GM18873 (cell line): ENCODE measurements at regions not wholly inside any gene's neighbourhood (a gene's known extent, or its start where the extent isn't known, plus 50 kb on each side); places are given as distances from the start of the nearest gene placed in this dataset.

Source experiments
- ATAC-seq: cut with Tn5 transposase; IDR thresholded peaks from one replicate; pipeline ENCODE4 v1.9.1; 2021; ENCODE audit warnings: mild to moderate bottlenecking, moderate library complexity, moderate number of reproducible peaks; ENCODE audit not compliant: unreplicated experiment, low FRiP score

DNA sequence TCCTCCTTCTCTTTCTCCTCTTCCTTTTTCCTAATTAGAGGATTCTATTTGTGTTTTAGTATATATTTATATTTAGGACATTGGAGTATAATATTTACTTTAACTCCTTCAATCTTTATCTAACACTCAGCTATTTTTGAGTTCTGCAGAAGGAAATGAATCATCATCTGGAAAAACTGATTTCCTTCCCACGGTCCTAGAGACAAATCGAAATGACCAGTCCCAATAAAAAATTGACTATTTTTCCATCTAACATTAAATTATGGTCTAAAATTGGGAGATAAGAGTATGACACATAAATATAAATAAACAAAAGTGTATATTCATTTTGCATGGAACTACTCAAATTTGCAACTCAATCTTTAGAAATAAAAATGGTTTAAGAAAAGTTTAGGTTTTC lies 167.4 kb downstream of the TMTC3 start:
- no peak for ATAC-seq

DNA sequence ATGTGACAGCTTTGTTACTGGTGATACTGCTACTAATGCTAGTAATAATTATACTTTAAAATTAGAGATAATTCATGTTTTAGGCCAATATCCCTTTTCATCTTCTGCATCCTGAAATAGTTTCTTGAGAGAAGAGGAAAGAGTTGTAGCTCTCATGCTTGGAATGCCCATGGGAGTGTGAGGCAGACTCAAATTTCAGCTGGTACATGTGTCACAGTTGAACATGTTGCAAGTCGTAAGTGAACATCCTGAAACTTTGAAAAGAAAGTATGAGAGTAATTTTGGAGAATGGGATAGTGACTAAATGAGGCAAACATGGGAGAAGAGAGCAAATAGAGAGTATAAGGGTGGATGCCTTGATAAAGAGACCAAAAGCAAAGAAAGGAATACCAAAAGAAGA lies 168.0 kb downstream of the TMTC3 start:
- no peak for ATAC-seq

DNA sequence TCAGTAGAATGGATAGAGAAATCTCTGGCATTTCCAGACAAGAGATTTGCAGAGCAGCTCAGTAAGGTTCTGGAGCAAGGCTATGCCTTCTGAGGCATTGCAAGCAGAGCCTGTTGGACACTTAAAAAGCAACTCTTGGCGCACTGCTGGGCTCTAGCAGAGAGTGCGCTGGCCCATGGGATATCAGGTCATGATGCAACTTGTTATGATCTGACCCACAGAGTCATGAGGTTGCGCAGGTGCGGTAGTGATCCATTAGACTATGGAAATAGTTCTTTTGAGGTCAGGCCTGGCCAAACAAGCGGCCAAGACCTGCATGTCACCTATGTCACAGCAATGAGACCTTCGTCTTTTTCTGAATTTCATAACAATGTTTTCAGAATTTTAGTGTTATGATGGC lies 168.6 kb downstream of the TMTC3 start:
- no peak for ATAC-seq

DNA sequence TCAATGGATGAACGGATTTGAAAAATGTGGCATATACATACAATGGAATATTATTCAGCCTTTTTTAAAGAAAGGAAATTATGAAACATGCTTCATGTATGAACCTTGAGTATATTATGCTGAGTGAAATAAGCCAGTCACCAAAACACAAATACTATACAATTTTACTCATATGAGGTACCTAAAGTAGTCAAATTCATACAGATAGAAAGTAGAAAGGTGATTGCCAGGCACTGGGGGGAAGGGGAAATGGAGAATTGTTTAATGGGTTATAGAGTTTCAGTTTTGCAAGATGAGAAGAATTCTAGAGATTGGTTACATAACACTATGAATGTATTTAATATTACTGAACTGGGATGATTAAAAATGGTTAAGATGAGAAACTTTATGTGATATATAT lies 171.4 kb downstream of the TMTC3 start:
- no peak for ATAC-seq

DNA sequence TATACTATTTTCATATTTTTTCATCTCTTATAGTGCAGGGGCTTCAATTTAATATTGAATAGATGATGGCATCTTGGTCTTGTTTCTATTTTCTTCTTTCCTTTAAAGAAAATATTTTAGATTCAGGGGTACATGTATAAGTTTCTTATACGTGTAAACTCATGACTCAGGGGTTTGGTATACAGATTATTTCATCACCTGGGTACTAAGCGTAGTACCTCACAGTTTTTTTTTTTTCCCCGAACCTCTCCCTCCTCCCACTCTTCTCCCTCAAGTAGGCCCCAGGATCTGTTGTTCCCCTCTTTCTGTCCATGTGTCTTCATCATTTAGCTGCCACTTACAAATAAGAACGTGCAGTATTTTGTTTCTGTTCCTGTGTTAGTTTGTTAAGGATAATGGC lies 172.6 kb downstream of the TMTC3 start:
- ATAC-seq = no peak

DNA sequence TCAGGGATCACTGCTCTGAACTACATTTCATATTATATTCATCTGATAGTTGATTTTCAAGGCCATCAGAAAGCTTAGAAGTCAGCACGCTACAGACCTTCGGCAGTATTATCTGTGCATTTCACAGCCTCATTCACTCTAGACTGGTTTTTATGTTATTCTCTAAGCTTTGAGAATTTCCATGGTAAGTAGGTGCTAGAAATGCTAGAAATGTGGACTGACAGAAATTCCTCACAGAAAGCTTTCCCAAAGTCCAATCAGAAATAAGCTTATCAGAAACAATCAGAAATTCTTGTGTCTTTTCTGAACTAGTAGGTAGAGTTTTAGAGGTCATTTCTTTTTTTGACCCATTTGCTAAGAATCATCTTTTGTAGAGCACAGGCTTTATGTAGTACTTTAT lies 176.6 kb downstream of the TMTC3 start:
- no peak for ATAC-seq

DNA sequence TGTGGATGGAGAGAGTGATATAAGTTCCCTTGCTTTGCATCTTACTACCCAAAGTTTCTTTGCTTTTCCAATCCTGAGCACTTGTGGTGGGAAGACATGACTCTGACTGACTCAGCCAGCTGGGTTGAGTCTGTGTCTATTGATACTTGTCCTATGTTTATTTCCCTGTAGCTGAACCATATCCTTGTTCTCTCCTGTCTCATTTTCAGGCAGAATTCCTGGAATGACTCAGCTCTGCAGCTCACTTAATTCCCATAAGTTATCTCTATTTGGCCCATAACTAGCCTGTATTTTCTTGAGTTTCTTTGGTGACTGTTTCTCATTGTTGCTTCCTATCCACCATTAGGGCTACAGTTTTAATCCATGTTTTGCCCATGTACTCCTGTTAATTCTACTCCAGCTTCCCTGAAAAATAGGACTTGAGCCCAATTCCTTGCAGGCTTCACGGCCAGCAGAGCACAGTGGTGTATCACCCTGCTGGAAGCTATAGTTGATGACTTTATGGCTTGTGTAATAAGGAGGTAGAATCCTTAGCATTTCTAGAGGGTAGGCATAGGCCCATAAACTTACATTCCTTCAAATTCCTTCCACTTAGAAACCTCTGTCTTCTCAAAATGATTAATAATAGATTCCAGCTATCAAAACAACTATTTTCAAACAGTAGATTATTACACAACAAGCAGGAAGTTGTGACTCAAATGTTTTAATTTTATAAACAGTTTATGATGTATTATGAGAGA lies 183.1 kb downstream of the TMTC3 start:
- no peak for ATAC-seq

DNA sequence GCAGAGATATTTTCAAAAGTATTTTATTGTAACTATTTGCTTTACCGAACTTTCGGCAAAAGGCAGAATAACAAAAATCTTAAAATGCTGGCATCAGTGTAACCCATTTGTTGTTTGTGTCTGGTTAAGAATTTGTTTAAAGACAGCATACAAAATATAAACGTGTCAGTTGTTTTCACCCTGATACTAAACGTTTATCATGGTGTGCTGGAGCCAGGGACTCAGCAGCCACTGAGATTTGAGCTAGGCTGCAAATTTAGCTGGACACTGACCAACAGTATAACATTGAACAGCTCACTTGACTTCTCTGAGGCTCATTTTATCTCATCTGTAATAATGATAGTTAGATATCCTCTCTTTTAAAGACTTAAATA lies 183.7 kb downstream of the TMTC3 start:
- ATAC-seq = no peak

DNA sequence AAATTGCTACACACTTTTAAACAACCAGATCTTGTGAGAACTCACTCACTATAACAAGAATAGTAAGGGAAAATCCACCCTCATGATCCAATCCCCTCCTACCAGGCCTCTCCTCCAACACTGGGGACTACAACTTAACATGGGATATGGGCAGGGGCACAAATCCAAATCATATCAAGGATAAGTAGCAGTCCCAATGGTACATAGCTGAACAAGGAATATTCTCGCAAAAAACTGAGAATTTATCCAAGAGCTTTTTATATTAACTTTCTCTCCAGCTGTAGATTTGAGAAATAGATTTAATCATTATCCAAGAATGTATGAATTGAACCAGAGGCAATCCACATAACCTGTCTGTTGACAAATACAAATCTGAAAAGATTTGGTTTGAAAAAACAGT lies 185.2 kb downstream of the TMTC3 start:
- ATAC-seq = no peak

DNA sequence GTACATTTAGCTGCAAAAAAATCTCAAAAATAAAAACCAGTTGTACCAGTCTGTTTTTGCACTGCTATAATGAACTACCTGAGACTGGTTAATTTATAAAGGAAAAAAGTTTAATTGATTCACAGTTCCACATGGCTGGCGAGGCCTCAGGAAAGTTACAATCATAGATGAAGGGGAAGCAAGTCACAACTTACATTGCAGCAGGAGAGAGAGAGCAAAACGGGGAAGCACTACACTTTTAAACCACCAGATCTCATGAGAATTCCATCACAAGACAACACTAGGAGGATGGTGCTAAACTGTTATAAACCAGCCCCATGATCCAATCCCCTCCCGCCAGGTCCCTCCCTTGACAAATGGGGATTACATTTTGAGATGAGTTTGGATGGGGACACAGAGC lies 186.0 kb downstream of the TMTC3 start:
- ATAC-seq = no peak

DNA sequence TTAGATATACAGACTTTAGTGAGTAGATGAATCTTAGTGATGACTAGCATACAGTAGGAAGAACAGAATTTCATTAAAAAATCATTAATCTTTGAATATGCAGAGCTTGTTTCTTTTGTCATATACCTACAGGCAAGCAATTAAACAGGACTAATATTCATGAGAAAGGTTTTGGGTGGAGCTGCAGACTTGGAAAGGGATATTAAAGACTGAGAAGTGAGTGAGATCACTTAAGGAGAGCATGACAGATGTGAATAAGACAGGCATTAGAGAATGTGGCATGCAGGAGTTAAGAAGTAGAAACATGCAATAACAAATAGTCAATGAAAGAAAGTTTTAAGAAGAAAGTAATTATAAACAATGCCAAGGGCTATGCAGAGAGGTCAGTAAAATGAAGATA lies 187.7 kb downstream of the TMTC3 start:
- no peak for ATAC-seq

DNA sequence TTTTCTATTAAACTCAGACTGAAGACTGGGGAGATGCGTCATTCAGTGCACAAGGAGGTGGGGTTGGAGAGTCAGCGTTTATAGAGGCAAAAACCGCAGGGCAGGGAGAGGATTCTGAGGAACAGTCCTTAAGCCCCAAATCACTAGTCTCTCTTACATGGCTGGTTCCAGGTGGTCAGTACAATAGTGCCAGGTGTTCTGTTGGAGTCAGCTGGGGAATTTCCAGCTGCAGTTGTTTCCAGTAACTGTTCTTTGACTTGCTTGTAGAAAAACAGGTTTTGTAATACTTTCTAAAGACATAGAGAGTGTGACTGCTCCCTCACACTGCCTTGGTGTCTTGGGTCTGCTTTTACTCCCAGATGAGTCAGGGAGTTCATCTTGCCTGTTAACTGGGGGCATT lies 192.2 kb downstream of the TMTC3 start:
- peak; percentile 80 for ATAC-seq

DNA sequence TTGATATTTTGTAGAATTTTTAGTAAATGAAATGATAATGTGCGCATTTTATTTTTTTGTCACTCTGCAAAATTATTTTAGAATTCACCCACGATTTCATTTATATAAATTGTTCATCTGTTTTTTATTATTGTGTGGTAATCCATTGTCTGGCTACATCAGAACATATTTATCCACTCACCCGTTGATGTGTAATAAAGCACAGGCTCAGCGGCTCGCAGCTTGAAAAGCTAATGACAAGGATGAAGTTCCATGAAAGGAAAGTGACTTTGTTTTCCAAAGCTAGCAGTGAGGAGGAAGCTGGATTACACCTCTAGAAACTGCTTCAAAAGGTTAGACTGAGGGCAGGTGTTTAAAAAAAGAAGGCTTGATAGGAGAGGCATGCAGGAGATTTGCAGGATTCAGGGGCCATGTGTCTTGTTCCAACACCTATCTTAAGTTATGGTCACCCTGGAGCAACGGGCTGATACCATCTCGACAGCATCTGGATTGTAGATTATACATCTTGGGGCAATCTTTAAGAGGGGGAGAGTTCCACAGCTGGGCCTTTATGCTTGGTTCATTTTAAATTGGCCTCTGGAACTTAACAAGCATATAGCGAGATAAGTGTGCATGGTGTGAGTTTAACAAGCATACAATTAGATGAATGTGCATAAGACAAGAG lies 194.1 kb downstream of the TMTC3 start:
- no peak for ATAC-seq

DNA sequence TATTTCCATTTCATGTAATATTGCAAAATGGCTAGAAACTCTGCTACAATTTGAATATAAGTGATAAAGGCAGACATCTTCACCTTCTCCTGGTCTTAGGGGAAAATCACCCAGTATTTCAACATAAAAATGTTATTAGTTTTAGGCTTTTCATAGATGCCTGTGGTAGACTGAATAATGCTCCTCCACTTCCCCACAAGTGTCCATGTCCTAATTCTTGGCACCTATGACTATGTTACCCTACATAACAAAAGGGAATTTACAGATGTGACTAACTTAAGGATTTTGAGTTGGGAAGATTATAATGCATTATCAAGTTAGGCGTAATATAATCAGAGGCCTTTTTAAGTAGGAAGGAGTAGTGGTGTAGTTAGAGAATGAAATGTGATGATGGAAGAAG lies 196.4 kb downstream of the TMTC3 start:
- ATAC-seq = no peak

DNA sequence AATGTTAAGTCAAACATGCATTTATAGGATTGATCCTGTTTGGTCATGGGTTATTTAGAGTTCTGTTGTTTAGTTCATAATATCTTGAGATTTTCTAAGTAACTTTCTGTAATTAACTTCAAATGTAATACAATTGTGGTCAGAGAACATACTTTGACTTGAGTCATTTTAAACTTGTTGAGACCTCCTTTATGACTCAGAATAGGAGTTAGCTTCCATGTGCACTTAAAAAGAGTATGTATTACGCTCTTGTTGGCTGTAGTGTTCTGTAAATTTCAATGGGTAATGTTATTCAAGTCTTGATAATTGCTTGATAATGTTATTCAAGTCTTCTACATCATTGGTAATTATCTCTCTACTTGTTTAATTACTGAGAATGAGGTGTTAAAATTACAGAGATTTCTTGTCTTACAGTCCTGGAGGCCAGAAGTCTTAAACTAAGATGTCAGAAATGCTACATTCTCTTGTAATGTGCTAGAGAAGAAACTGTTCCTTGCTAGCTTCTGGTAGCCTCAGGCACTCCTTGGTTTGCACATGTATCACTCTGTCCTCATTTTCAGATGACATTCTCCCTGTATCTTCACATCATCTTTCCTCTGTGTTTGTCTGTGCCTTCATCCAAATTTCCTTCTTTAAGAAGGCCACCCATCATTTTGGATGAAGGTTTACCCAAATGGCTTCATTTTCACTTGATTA lies 197.3 kb downstream of the TMTC3 start:
- ATAC-seq = no peak

DNA sequence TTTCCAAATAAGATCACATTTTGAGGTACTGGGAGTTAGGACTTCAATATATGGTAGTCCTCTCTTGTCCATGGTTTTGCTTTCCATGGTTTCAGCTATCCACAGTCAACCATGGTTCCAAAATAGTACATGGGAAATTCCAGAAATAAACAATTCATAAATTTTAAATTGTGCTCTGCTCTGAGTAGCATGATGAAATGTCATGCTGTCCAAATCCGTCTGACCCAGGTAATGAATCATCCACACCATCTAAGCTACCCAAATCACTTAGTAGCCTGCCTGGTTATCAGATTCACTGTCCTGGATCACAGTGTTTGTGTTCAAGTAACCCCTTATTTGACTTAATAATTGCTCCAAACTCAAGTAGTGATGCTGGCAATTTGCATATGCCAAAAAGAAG lies 197.9 kb downstream of the TMTC3 start:
- no peak for ATAC-seq

DNA sequence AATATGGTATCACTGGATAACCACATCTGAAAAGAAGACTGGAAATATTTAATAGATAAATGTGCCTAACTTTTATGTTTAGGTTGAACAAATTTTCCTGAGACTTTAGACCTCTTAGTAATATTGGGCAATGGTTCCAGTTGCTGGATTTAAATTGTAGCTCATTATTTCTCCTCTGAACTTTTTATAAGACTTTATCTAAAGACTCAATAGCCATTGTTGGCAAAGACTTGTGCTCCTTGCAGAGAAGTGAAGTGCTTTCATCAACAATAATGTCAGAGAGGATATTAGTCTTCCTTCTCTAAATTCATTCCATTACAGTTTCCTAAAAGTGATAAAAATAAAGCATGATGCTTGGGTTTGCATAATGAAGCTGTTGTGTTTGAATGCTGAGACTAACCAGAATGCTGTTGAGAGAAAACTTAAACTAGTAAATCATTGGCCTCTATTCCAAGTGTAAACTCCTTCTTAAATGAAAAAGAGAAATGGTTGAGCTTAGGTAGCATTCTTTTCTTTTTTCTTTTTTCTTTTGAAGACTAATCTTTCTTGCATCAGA lies 200.2 kb downstream of the TMTC3 start:
- no peak for ATAC-seq

DNA sequence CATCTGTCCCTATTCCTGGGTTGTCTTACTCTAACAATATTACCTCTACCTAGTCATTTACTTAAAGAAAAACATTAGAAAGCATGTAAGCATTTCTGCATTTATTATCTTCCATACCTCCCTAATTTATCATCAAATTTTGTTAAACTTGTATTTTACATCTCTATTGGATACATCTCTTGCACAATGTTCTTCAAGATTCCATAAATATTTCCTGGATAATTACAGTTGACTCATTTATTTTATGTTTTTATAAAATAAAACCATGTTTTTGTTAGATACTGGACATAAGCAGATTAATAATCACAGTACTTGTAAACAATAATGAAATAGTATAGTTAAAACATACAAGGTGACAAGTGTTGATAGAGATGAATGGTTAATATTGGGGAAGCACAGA lies 209.0 kb downstream of the TMTC3 start:
- ATAC-seq = no peak

DNA sequence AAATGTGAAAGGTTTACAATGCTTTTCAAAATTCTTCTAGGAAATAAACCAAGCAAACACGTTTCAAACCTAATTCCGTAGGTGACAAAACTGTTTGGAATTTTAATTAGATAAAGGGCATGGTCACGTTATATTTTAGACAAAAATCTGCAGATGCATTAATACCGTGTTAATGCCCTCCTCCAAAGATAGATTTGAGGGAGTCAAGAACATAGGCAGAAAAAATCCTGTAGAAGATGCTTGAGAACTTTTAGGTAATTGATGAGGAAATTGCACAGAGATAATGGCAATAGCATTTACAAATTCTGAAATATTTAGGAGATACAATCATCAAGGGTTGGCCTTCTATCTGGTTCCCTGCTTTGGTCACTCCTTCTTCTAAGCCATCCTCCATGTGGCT lies 212.6 kb downstream of the TMTC3 start:
- ATAC-seq = no peak

DNA sequence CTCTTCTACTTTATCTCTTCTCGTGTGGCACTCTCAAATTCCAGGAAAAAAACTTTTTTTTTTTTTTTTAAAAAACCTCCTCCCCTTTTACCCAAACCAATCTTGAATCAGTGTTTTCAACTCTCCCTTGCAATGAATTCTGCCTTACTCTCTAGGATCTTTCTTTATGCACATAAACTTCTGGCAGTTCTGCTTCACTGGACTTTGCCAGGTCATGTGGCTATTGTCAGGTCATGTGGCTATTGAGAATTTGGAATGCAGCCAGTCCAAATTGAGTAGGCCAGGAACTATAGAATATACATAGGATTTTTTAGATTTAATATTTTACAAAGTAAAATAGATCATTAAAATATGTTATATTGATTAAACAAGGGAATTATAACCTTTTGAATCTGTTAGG lies 218.2 kb downstream of the TMTC3 start:
- no peak for ATAC-seq

DNA sequence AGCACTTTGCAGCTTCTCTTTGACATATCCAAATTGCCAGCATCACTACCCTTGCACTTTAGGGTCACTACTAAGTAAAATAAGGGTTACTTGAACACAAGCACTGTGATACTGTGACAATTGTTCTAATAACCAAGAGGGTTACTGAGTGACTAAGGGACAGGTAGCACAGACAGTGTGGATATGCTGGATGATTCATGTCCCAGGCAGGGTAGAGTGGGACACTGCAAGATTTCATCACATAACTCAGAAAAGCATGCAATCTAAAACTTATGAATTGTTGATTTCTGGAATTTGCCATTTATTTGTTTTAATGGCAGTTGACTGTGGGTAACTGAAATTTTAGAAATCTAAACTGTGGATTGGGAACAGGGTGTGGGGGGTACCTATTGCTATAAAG lies 218.8 kb downstream of the KITLG start:
- ATAC-seq = no peak

DNA sequence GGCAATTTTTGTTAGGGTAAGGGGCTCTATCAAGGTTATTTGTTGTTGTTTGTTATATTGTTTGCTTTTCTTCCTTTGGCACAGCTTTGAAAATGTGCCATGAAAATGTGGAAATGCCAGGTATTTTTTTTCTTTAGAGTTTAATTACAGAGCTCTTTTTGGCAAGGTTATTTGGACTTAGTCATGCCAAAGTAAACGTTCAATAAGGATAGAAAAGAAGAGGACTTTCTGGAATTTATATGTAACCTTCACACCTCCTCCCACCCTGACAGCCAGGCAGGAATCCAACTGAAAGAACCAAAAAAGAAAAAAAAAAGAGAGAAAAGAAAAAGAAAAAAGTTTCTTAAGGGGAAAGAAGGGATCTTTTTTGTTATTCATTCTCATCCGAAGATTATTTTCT lies 217.8 kb downstream of the KITLG start:
- ATAC-seq = no peak
